ENCODE measurements at regions not wholly inside any gene's neighbourhood (a gene's known extent, or its start where the extent isn't known, plus 50 kb on each side); places are given as distances from the start of the nearest gene placed in this dataset.

DNA sequence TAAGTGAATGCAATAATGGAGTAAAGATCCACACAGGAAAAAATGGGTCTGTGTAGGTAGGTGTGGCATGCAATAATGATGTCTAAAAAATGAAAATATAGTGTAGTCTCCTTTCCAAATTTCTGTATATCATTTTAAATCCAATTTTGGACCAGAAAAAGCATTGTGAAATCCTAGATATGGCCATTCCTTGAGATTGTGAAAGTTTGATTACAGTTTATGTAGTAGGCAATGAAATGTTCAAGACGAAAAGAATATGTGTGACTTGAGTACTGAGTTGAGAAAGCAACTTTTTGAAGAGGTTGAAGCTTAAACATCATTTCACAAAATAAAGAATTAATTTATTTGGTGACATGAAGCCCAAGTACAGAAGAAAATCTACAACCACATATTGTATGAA lies 698.7 kb downstream of the EPHA3 start:
- no peak for TF ChIP-seq CTCF (IDR thresholded peaks at IDR 0.05; ENCODE audit: extremely low read depth in 1 of 2, insufficient read depth in 1 of 2, low read depth in 1 of 2, low read length in 2 of 2)
- TF ChIP-seq POLR2A (IDR thresholded peaks at IDR 0.05; ENCODE audit: low read depth, low read length): no peak
- no peak for TF ChIP-seq POLR2AphosphoS5 (IDR thresholded peaks at IDR 0.05; ENCODE audit: insufficient read depth, low read depth, low read length)

All from endothelial cell of umbilical vein (primary cell).